GM23338 (cell line): ENCODE measurements at regions not wholly inside any gene's neighbourhood (a gene's known extent, or its start where the extent isn't known, plus 50 kb on each side); places are given as distances from the start of the nearest gene placed in this dataset.

Source experiments
- ATAC-seq: fragments of 200-7000 bp; cut with Tn5 transposase; 3 replicates; pipeline ENCODE4 v1.9.1; 2020
- DNase-seq: peaks from one replicate; pipeline ENCODE4 v3.0.0-alpha.2; 2015; ENCODE audit warnings: low spot score
- H2AFZ ChIP-seq: fragments of 200-600 bp; sonication (generic); 2 replicates; pipeline ENCODE4 v1.8.0; 2016; ENCODE audit warnings: antibody characterized with exemption, mild to moderate bottlenecking, moderate library complexity
- H3F3A ChIP-seq: fragments of 200-600 bp; sonication (generic); replicated peaks from 2 replicates; pipeline ENCODE4 v1.8.0; 2017; ENCODE audit warnings: antibody characterized with exemption, mixed run types, low read depth
- H3K27ac ChIP-seq: fragments of 200-600 bp; sonication (generic); 2 replicates; pipeline ENCODE4 v1.6.1; 2016; ENCODE audit warnings: low read depth
- H3K27me3 ChIP-seq: fragments of 200-600 bp; sonication (generic); 2 replicates; pipeline ENCODE4 v1.8.0; 2016; ENCODE audit warnings: mild to moderate bottlenecking, mixed run types, moderate library complexity; ENCODE audit not compliant: insufficient read depth
- H3K36me3 ChIP-seq: fragments of 200-600 bp; sonication (generic); 2 replicates; pipeline ENCODE4 v1.8.0; 2016; ENCODE audit warnings: mild to moderate bottlenecking; ENCODE audit not compliant: insufficient read depth
- H3K4me1 ChIP-seq: fragments of 200-600 bp; sonication (generic); 2 replicates; pipeline ENCODE4 v1.8.0; 2016; ENCODE audit warnings: mild to moderate bottlenecking, moderate library complexity; ENCODE audit not compliant: insufficient read depth
- H3K4me2 ChIP-seq: fragments of 200-600 bp; sonication (generic); 2 replicates; pipeline ENCODE4 v1.7.1; 2017; ENCODE audit warnings: mixed run types
- H3K4me3 ChIP-seq: fragments of 200-600 bp; sonication (generic); 2 replicates; pipeline ENCODE4 v1.6.1; 2016; ENCODE audit warnings: mixed run types
- H3K79me2 ChIP-seq: fragments of 200-600 bp; sonication (generic); replicated peaks from 2 replicates; pipeline ENCODE4 v1.8.0; 2017; ENCODE audit warnings: mild to moderate bottlenecking; ENCODE audit not compliant: insufficient read depth
- H3K9me2 ChIP-seq: fragments of 200-600 bp; sonication (generic); 2 replicates; pipeline ENCODE4 v1.8.0; 2017; ENCODE audit not compliant: insufficient read depth
- H4K20me1 ChIP-seq: fragments of 200-600 bp; sonication (generic); replicated peaks from 2 replicates; pipeline ENCODE4 v1.8.0; 2017; ENCODE audit warnings: mild to moderate bottlenecking; ENCODE audit not compliant: insufficient read depth
- H3K27ac Mint-ChIP-seq: 2 replicates; pipeline ENCODE4 v1.8.0; 2020; ENCODE audit warnings: inconsistent platforms, mild to moderate bottlenecking, moderate library complexity, mixed read lengths
- H3K27me3 Mint-ChIP-seq: 3 replicates; pipeline ENCODE4 v1.8.0; 2022; ENCODE audit warnings: low read depth, mild to moderate bottlenecking, moderate library complexity, mixed read lengths, inconsistent platforms; ENCODE audit not compliant: insufficient read depth, poor library complexity
- H3K36me3 Mint-ChIP-seq: 3 replicates; pipeline ENCODE4 v1.8.0; 2021; ENCODE audit warnings: low read depth, mild to moderate bottlenecking, inconsistent platforms, moderate library complexity, mixed read lengths
- H3K4me1 Mint-ChIP-seq: 3 replicates; pipeline ENCODE4 v1.8.0; 2020; ENCODE audit warnings: mild to moderate bottlenecking, inconsistent platforms, mixed read lengths
- H3K4me3 Mint-ChIP-seq: 3 replicates; pipeline ENCODE4 v1.8.0; 2021; ENCODE audit warnings: moderate library complexity, mild to moderate bottlenecking, inconsistent platforms, mixed read lengths
- H3K9me3 Mint-ChIP-seq: 3 replicates; pipeline ENCODE4 v1.8.0; 2020; ENCODE audit warnings: moderate library complexity, mild to moderate bottlenecking, inconsistent platforms, mixed read lengths
- CREB1 ChIP-seq: fragments of 250-450 bp; sonication (Bioruptor Pico); IDR thresholded peaks from 2 replicates; pipeline ENCODE4 v1.5.0; 2020; ENCODE audit warnings: low read depth, mild to moderate bottlenecking, moderate library complexity
- ETS1 ChIP-seq: IDR thresholded peaks from 2 replicates; pipeline ENCODE4 v1.6.1; 2016; ENCODE audit warnings: antibody characterized with exemption
- EZH2 ChIP-seq: fragments of 200-600 bp; sonication (generic); IDR thresholded peaks from one replicate; pipeline ENCODE4 v1.8.0; 2017; ENCODE audit warnings: antibody characterized with exemption, mild to moderate bottlenecking, low read depth; ENCODE audit not compliant: unreplicated experiment
- EZH2phosphoT487 ChIP-seq: fragments of 200-600 bp; sonication (generic); IDR thresholded peaks from one replicate; pipeline ENCODE4 v1.8.1; 2018; ENCODE audit warnings: antibody characterized with exemption; ENCODE audit not compliant: unreplicated experiment
- JUNB ChIP-seq: IDR thresholded peaks from one replicate; pipeline ENCODE4 v1.6.1; 2016; ENCODE audit warnings: antibody characterized with exemption; ENCODE audit not compliant: unreplicated experiment
- NANOG ChIP-seq: IDR thresholded peaks from 2 replicates; pipeline ENCODE4 v1.6.1; 2016; ENCODE audit warnings: antibody characterized with exemption, borderline replicate concordance
- POLR2AphosphoS5 ChIP-seq: IDR thresholded peaks from 2 replicates; pipeline ENCODE4 v1.6.1; 2016; ENCODE audit warnings: antibody characterized with exemption, low read depth
- STAT1 ChIP-seq: IDR thresholded peaks from one replicate; pipeline ENCODE4 v1.6.1; 2016; ENCODE audit warnings: antibody characterized with exemption; ENCODE audit not compliant: unreplicated experiment
- ZNF114 ChIP-seq: fragments of 250-450 bp; sonication (Bioruptor Pico); IDR thresholded peaks from 2 replicates; pipeline ENCODE4 v1.5.0; 2020; ENCODE audit warnings: mild to moderate bottlenecking, moderate library complexity
- ZNF331 ChIP-seq: fragments of 250-450 bp; sonication (Bioruptor Pico); IDR thresholded peaks from 2 replicates; pipeline ENCODE4 v1.5.0; 2020; ENCODE audit warnings: low read depth, mild to moderate bottlenecking, moderate library complexity
- ZNF462 ChIP-seq: fragments of 250-450 bp; sonication (Bioruptor Pico); IDR thresholded peaks from 2 replicates; pipeline ENCODE4 v1.5.0; 2020; ENCODE audit warnings: mild to moderate bottlenecking, moderate library complexity
- TF ChIP-seq, protein P1 (sequence below), 2 experiments: fragments of 200-600 bp in 1 of 2; sonication (generic) in 1 of 2; conservative IDR thresholded peaks; 2 replicates each; pipeline versions ENCODE4 v1.5.1 to v1.6.1; 2016 to 2017; ENCODE audit warnings: antibody characterized with exemption in 2 of 2, low read depth in 2 of 2, mild to moderate bottlenecking in 2 of 2, moderate library complexity in 1 of 2
- TF ChIP-seq, protein P2 (sequence below): IDR thresholded peaks from one replicate; pipeline ENCODE4 v1.6.1; 2018; ENCODE audit warnings: antibody characterized with exemption; ENCODE audit not compliant: unreplicated experiment

- no peaks in the 10 kb centered on the region for H3K27me3 Mint-ChIP-seq
- Histone ChIP-seq H4K20me1 (no peaks in the 10 kb centered on the region), H3K79me2 (no peaks in the 10 kb centered on the region), H3K4me1 (peaks cover 3% of the 10 kb centered on the region; the same call in 1 of the 2 replicates), H3K27me3 (no peaks in the 10 kb centered on the region), H3K4me2 (no peak overlapping the region), H2AFZ (no peak overlapping the region), H3K36me3 (no peaks in the 10 kb centered on the region), H3K4me3 (no peak overlapping the region), H3F3A (no peaks in the 10 kb centered on the region), H3K27ac (no peak overlapping the region), H3K9me2 (no peaks in the 10 kb centered on the region)
- no peak overlapping the region for H3K4me3 Mint-ChIP-seq
- DNase-seq = no peak
- H3K36me3 Mint-ChIP-seq = no peaks in the 10 kb centered on the region
- no peak for TF ChIP-seq STAT1
- TF ChIP-seq ETS1 = no peak
- TF ChIP-seq JUNB = no peak
- TF ChIP-seq NANOG = no peak
- no peak for TF ChIP-seq ZNF114 (CRISPR knock-in tag)
- TF ChIP-seq EZH2 = no peak
- TF ChIP-seq, protein P1, sequence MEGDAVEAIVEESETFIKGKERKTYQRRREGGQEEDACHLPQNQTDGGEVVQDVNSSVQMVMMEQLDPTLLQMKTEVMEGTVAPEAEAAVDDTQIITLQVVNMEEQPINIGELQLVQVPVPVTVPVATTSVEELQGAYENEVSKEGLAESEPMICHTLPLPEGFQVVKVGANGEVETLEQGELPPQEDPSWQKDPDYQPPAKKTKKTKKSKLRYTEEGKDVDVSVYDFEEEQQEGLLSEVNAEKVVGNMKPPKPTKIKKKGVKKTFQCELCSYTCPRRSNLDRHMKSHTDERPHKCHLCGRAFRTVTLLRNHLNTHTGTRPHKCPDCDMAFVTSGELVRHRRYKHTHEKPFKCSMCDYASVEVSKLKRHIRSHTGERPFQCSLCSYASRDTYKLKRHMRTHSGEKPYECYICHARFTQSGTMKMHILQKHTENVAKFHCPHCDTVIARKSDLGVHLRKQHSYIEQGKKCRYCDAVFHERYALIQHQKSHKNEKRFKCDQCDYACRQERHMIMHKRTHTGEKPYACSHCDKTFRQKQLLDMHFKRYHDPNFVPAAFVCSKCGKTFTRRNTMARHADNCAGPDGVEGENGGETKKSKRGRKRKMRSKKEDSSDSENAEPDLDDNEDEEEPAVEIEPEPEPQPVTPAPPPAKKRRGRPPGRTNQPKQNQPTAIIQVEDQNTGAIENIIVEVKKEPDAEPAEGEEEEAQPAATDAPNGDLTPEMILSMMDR (conservative IDR thresholded peaks at IDR 0.05; ENCODE audit: low read depth in 2 of 2) = no peak
- no peak for TF ChIP-seq ZNF331 (CRISPR knock-in tag)
- TF ChIP-seq, protein P2, sequence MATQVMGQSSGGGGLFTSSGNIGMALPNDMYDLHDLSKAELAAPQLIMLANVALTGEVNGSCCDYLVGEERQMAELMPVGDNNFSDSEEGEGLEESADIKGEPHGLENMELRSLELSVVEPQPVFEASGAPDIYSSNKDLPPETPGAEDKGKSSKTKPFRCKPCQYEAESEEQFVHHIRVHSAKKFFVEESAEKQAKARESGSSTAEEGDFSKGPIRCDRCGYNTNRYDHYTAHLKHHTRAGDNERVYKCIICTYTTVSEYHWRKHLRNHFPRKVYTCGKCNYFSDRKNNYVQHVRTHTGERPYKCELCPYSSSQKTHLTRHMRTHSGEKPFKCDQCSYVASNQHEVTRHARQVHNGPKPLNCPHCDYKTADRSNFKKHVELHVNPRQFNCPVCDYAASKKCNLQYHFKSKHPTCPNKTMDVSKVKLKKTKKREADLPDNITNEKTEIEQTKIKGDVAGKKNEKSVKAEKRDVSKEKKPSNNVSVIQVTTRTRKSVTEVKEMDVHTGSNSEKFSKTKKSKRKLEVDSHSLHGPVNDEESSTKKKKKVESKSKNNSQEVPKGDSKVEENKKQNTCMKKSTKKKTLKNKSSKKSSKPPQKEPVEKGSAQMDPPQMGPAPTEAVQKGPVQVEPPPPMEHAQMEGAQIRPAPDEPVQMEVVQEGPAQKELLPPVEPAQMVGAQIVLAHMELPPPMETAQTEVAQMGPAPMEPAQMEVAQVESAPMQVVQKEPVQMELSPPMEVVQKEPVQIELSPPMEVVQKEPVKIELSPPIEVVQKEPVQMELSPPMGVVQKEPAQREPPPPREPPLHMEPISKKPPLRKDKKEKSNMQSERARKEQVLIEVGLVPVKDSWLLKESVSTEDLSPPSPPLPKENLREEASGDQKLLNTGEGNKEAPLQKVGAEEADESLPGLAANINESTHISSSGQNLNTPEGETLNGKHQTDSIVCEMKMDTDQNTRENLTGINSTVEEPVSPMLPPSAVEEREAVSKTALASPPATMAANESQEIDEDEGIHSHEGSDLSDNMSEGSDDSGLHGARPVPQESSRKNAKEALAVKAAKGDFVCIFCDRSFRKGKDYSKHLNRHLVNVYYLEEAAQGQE = no peak
- no peak for TF ChIP-seq ZNF462 (CRISPR knock-in tag)
- TF ChIP-seq POLR2AphosphoS5 = no peak
- no peak for TF ChIP-seq CREB1 (CRISPR knock-in tag)
- TF ChIP-seq EZH2phosphoT487 = no peak
- no peaks in the 10 kb centered on the region for H3K9me3 Mint-ChIP-seq
- no peaks in the 10 kb centered on the region for H3K4me1 Mint-ChIP-seq
- ATAC-seq = no peak
- H3K27ac Mint-ChIP-seq = no peak overlapping the region
Observed at GRCh38 chr5:89230178-89230577, 347.2 kb upstream of the MEF2C start.
